Heart left ventricle (tissue), 13 donors: ENCODE measurements at regions not wholly inside any gene's neighbourhood (a gene's known extent, or its start where the extent isn't known, plus 50 kb on each side); places are given as distances from the start of the nearest gene placed in this dataset.
"Not testable (repeated sequence)": the region's sequence is repeated elsewhere in the genome, so short reads cannot be mapped to it uniquely, and the experiment has no call there.

ENCODE experiments used
- CTCF ChIP-seq, 12 donors: fragments of 200-600 bp; sonication (generic) in 4 of 12; IDR thresholded peaks; one replicate each; pipeline versions ENCODE4 v1.5.0 to v1.8.0; 2018 to 2022; ENCODE audit warnings: antibody characterized with exemption in 12 of 12, mild to moderate bottlenecking in 5 of 12
- POLR2A ChIP-seq, 2 donors: fragments of 450-650 bp; IDR thresholded peaks; one replicate each; pipeline ENCODE4 v1.6.1; 2017; ENCODE audit warnings: antibody characterized with exemption in 2 of 2, mild to moderate bottlenecking in 2 of 2, moderate library complexity in 2 of 2
- donor health status: ischemic (EF 13 %, LVEDD 7.1; RV severe dilation, severe dysfunction).
- donor health status: DM: no; HTN: yes; CAD: no.
- donor health status: DM: no; HTN: no; CAD: no.
- donor health status: ischemic (EF 25% LVEDD 6.9; RV normal size, moderate dysfunction).
- donor health status: ischemic (EF 25% LVEDD 5.7; RV mildly dilated, moderate dysfunction).
- donor health status: ischemic (EF 35%, LVEDD 5.7; RV mildly dilated, moderate dysfunction).
- donor health status: nonischemic (EF 11% LVEDD 7.7; RV severe dilation, severe dysfunction).
- donor health status: DM: yes; HTN: yes; CAD: no.
- donor health status: PGD.
- donor health status: ischemic (EF 29% LVEDD 5.4; RV normal size, mild dysfunction).
- donor health status: nonischemic (EF 23%, LVEDD 6.1; RV moderate dilation, normal function).

GRCh38 chr1:30658375-30658774 lies 65.0 kb downstream of the MATN1 start:
- not testable (repeated sequence) for TF ChIP-seq POLR2A, CTCF (IDR thresholded peaks at IDR 0.05)
